ENCODE measurements at regions not wholly inside any gene's neighbourhood (a gene's known extent, or its start where the extent isn't known, plus 50 kb on each side); places are given as distances from the start of the nearest gene placed in this dataset.

DNA sequence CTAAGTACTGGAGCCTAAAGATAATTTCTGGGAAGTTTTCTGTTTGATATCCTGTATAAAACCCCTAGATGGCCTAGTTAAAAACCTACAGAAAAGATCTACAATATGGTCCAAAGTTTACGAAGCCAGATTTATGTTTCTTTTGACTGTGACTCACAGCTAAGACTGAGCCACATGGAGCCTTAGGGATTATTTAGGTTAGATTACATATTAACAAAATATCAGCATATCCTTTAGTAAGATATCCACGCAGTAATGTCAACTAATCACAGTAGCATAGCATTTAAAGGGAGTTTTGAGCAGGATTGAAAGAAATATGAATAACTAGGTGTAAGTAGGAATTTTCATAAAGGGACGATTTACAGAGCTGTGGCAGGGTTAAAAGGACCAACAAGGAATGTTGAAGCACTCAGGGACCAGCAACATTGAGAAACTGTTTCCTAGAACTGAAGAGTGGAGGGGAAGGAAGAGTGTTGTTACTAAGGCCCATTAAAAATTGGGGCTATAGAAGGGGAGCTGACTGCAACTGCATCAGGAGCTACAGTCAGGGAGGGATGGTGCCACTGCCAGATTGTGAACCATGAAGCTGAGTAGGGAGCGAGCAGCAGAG is 155.5 kb downstream of the DACT1 start:
- no peaks in the 10 kb centered on the region for H3K27me3 ChIP-seq (ENCODE audit: insufficient read depth, low read length)
- H3F3A ChIP-seq (ENCODE audit: insufficient read depth, low read length) = no peaks in the 10 kb centered on the region
- no peaks in the 10 kb centered on the region for H4K20me1 ChIP-seq (ENCODE audit: insufficient read depth, low read length)
- H3K36me3 ChIP-seq (ENCODE audit: insufficient read depth, low read length) = no peaks in the 10 kb centered on the region
- no peak overlapping the region for H3K9ac ChIP-seq (ENCODE audit: low read length)
- no peaks in the 10 kb centered on the region for H3K79me2 ChIP-seq (ENCODE audit: insufficient read depth, low read length)
- no peak overlapping the region for H3K4me2 ChIP-seq (ENCODE audit: low read length)
- H3K9me3 ChIP-seq (ENCODE audit: low read length) = no peaks in the 10 kb centered on the region
- no peak overlapping the region for H2AFZ ChIP-seq (ENCODE audit: low read length)
- no peaks in the 10 kb centered on the region for H3K9me2 ChIP-seq (ENCODE audit: low read depth, low read length)
- H3K4me1 ChIP-seq (ENCODE audit: insufficient read depth, low read length, severe bottlenecking) = no peaks in the 10 kb centered on the region
- TF ChIP-seq, protein P1, sequence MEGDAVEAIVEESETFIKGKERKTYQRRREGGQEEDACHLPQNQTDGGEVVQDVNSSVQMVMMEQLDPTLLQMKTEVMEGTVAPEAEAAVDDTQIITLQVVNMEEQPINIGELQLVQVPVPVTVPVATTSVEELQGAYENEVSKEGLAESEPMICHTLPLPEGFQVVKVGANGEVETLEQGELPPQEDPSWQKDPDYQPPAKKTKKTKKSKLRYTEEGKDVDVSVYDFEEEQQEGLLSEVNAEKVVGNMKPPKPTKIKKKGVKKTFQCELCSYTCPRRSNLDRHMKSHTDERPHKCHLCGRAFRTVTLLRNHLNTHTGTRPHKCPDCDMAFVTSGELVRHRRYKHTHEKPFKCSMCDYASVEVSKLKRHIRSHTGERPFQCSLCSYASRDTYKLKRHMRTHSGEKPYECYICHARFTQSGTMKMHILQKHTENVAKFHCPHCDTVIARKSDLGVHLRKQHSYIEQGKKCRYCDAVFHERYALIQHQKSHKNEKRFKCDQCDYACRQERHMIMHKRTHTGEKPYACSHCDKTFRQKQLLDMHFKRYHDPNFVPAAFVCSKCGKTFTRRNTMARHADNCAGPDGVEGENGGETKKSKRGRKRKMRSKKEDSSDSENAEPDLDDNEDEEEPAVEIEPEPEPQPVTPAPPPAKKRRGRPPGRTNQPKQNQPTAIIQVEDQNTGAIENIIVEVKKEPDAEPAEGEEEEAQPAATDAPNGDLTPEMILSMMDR (IDR thresholded peaks at IDR 0.05; ENCODE audit: low read length) = no peak
- no peak for TF ChIP-seq EZH2 (IDR thresholded peaks at IDR 0.05; ENCODE audit: borderline replicate concordance, low read length)
- H3K4me3 ChIP-seq (ENCODE audit: low read depth, low read length, poor library complexity, severe bottlenecking) = no peak overlapping the region
- no peak overlapping the region for H3K27ac ChIP-seq (ENCODE audit: low read depth, low read length, poor library complexity, severe bottlenecking)

DNA sequence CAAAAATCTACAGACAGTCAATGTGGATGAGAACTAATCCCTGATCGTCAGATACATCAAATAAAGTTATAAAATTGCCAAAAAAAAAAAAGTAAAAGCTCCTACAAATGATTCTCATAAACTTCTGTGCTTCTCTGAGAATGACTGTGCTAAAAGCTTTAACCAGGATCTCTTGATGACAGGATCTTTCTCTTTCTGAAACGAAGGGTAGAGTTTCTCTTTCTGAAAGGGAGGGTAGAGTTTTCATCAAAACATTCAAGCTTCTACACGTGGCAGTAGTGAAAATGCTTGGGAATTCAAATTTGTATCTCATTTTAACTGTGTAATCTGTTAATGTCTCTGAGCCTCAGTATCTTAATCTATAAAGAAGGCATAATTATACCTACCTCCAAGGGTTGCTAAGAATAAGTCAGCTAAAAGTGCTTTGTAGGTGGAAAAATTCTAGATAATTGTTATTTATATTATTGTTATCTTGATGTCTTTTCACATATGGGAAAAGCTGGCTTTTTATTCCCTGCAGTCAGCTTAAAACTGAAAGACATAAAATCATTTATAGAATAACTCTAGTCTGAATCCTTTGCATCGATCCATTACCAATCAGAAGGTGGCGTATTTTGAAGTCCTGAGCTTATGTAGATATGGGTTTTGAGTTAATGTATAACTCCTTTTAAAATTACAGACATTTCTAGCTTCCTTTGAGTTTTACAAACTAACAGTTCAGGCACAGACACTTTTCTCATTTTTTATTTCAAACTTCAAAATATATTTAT is 157.4 kb downstream of the DACT1 start:
- Histone ChIP-seq H3K27ac (ENCODE audit: low read depth, low read length, poor library complexity, severe bottlenecking) (no peak overlapping the region), H3K27me3 (ENCODE audit: insufficient read depth, low read length) (no peaks in the 10 kb centered on the region), H3K9ac (ENCODE audit: low read length) (no peak overlapping the region), H3K36me3 (ENCODE audit: insufficient read depth, low read length) (no peaks in the 10 kb centered on the region), H3K9me3 (ENCODE audit: low read length) (no peaks in the 10 kb centered on the region), H2AFZ (ENCODE audit: low read length) (no peak overlapping the region), H3K4me2 (ENCODE audit: low read length) (no peak overlapping the region), H3K79me2 (ENCODE audit: insufficient read depth, low read length) (no peaks in the 10 kb centered on the region), H3F3A (ENCODE audit: insufficient read depth, low read length) (no peaks in the 10 kb centered on the region), H3K4me3 (ENCODE audit: low read depth, low read length, poor library complexity, severe bottlenecking) (no peak overlapping the region), H3K4me1 (ENCODE audit: insufficient read depth, low read length, severe bottlenecking) (no peaks in the 10 kb centered on the region), H3K9me2 (ENCODE audit: low read depth, low read length) (no peaks in the 10 kb centered on the region), H4K20me1 (ENCODE audit: insufficient read depth, low read length) (no peaks in the 10 kb centered on the region)
- no peak for TF ChIP-seq EZH2 (IDR thresholded peaks at IDR 0.05; ENCODE audit: borderline replicate concordance, low read length)
- TF ChIP-seq, protein P1 (IDR thresholded peaks at IDR 0.05; ENCODE audit: low read length) = no peak

DNA sequence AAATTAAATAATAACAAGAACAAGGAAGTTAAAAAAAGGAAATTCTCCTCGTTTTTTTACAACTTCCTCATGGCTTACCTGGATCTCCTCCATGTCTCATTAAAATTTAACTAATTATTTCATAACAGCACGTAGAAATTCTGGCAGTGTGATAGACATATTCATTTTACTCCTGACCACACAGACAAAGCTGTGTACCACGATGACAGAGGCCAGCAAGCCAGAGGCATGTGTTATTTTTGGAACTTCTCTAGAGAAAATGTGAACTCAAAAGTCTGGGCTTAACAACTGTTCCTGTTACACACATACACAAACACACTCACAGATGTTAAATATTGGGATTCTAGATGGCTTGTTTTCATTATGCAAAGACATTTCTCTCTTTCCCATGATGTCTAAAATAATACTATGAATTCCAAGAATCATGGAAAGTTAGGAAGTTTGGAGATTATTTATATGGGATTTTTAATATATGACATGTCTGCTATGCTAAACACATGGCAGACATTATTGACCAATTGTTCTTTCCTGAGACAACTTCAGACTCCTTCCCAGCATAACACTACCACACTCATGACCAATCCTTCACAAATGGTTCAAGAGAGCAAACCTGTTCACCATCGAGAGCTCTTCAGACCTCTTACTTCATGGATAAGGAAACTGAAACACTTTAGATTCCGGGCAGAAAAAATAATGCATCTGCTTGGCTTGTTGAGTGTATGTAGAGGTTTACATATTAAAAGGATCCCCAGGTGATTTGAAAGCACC is 158.7 kb downstream of the DACT1 start:
- TF ChIP-seq EZH2 (IDR thresholded peaks at IDR 0.05; ENCODE audit: borderline replicate concordance, low read length) = no peak
- TF ChIP-seq, protein P1 (IDR thresholded peaks at IDR 0.05; ENCODE audit: low read length) = no peak
- Histone ChIP-seq H3K36me3 (ENCODE audit: insufficient read depth, low read length) (no peaks in the 10 kb centered on the region), H3K9me2 (ENCODE audit: low read depth, low read length) (no peaks in the 10 kb centered on the region), H3K4me3 (ENCODE audit: low read depth, low read length, poor library complexity, severe bottlenecking) (no peak overlapping the region), H3K4me1 (ENCODE audit: insufficient read depth, low read length, severe bottlenecking) (no peaks in the 10 kb centered on the region), H3K9ac (ENCODE audit: low read length) (no peak overlapping the region), H3K79me2 (ENCODE audit: insufficient read depth, low read length) (no peaks in the 10 kb centered on the region), H3K9me3 (ENCODE audit: low read length) (no peaks in the 10 kb centered on the region), H4K20me1 (ENCODE audit: insufficient read depth, low read length) (no peaks in the 10 kb centered on the region), H3F3A (ENCODE audit: insufficient read depth, low read length) (no peaks in the 10 kb centered on the region), H2AFZ (ENCODE audit: low read length) (no peak overlapping the region), H3K27me3 (ENCODE audit: insufficient read depth, low read length) (no peaks in the 10 kb centered on the region), H3K27ac (ENCODE audit: low read depth, low read length, poor library complexity, severe bottlenecking) (no peak overlapping the region), H3K4me2 (ENCODE audit: low read length) (no peak overlapping the region)

Measured in OCI-LY1 (cell line).